ENCODE measurements at regions not wholly inside any gene's neighbourhood (a gene's known extent, or its start where the extent isn't known, plus 50 kb on each side); places are given as distances from the start of the nearest gene placed in this dataset.

GRCh38 chr10:108791030-108791429, 1132.3 kb downstream of the XPNPEP1 start:
- no peaks in the 10 kb centered on the region for H3K23me2 ChIP-seq (ENCODE audit: insufficient read length, low read depth, low read length, poor library complexity, severe bottlenecking)
- H3K9ac ChIP-seq (ENCODE audit: extremely low read depth, insufficient read length, low read length), result no peak overlapping the region
- H2BK20ac ChIP-seq (ENCODE audit: low read depth, low read length, poor library complexity, severe bottlenecking), result no peak overlapping the region
- DNase-seq, result no peak
- H3K4me2 ChIP-seq (ENCODE audit: insufficient read depth, insufficient read length, low read length), result no peak overlapping the region
- H2BK120ac ChIP-seq (ENCODE audit: low read depth, low read length, poor library complexity, severe bottlenecking), result no peak overlapping the region
- no peak overlapping the region for H2AFZ ChIP-seq (ENCODE audit: low read length)
- H3K9me3 ChIP-seq (ENCODE audit: control insufficient read depth, low read depth, low read length), result no peaks in the 10 kb centered on the region
- no peak overlapping the region for H3K4me3 Mint-ChIP-seq
- H3K14ac ChIP-seq (ENCODE audit: insufficient read depth, low read length), result no peak overlapping the region
- no peak overlapping the region for H2AK5ac ChIP-seq (ENCODE audit: insufficient read length, low read length)
- H3K23ac ChIP-seq (ENCODE audit: insufficient read length, low read depth, low read length), result no peak overlapping the region
- no peak overlapping the region for H4K8ac ChIP-seq (replicated peaks; ENCODE audit: insufficient read length, low read depth, low read length)
- H2BK15ac ChIP-seq (ENCODE audit: low read depth, low read length), result no peak overlapping the region
- H2BK5ac ChIP-seq (ENCODE audit: insufficient read length, low read length), result no peak overlapping the region
- no peaks in the 10 kb centered on the region for H3K79me2 ChIP-seq (ENCODE audit: insufficient read depth, low read length)
- no peak overlapping the region for H3T11ph ChIP-seq (ENCODE audit: low read length)
- no peaks in the 10 kb centered on the region for H3K79me1 ChIP-seq (ENCODE audit: insufficient read depth, low read depth, low read length, poor library complexity, severe bottlenecking)
- H4K91ac ChIP-seq (ENCODE audit: insufficient read length, low read depth, low read length), result no peak overlapping the region
- H3K27ac ChIP-seq (ENCODE audit: insufficient read length, low read depth, low read length), result no peak overlapping the region
- no peak overlapping the region for H3K56ac ChIP-seq (ENCODE audit: insufficient read length, low read depth, low read length)
- no peaks in the 10 kb centered on the region for H3K4me1 Mint-ChIP-seq
- no peaks in the 10 kb centered on the region for H3K27me3 ChIP-seq (ENCODE audit: insufficient read depth, low read length)
- H3K36me3 Mint-ChIP-seq (ENCODE audit: insufficient read depth in 1 of 3, low read depth in 3 of 3), result peaks cover 0 to 7% (median 4%) of the 10 kb centered on the region in 3 experiments; a peak in 3 of 7 replicates
- no peak overlapping the region for H4K5ac ChIP-seq (ENCODE audit: insufficient read length, low read depth, low read length)
- no CpG with 5 or more reads among the region's 4 CpGs for WGBS (ENCODE audit: extremely low coverage, insufficient read length, low lambda C conversion rate)
- H3K27ac Mint-ChIP-seq, result no peak overlapping the region
- H3K9me3 Mint-ChIP-seq, result peaks cover 13 to 21% of the 10 kb centered on the region in 2 experiments
- no peaks in the 10 kb centered on the region for H4K20me1 ChIP-seq (ENCODE audit: control insufficient read depth, insufficient read depth, insufficient read length)
- H3K27me3 Mint-ChIP-seq (ENCODE audit: low read depth), result no peaks in the 10 kb centered on the region; the same call in 1 of the 2 replicates
- no peak overlapping the region for H3K18ac ChIP-seq (ENCODE audit: insufficient read length, low read depth, low read length)
- no peak for TF ChIP-seq CTCF (conservative IDR thresholded peaks at IDR 0.05)
- H3K4ac ChIP-seq (ENCODE audit: low read depth, low read length), result no peak overlapping the region
- no peak overlapping the region for H2BK12ac ChIP-seq (ENCODE audit: insufficient read length, low read depth, low read length)
- no peaks in the 10 kb centered on the region for H3K4me1 ChIP-seq (ENCODE audit: insufficient read depth, low read length)

Data from H9 (cell line).